ENCODE measurements at regions not wholly inside any gene's neighbourhood (a gene's known extent, or its start where the extent isn't known, plus 50 kb on each side); places are given as distances from the start of the nearest gene placed in this dataset.

DNA sequence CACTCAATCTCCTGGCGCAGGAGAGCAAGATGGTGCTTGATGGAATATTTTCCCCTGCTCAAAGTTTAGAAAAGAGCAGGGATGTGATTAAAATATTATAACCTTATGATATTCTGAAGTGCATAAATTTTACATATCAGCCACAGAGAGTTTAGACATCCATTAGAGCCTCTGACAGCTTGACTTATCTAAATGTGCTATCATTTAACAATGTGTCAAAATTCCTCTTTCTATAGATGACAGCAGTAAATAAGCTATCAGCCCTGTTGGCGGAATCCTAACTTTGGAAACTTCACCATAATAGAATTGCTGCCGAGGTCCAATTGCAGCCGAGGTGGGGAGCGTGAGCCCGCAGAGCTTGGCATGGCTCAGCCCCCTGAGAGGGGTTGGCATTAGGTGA is 117.7 kb upstream of the MYL2 start:
- Histone ChIP-seq H3K9me3 (ENCODE audit: control insufficient read depth in 3 of 3, low read length in 3 of 3) (no peaks in the 10 kb centered on the region), H3K27me3 (ENCODE audit: control insufficient read depth in 3 of 3, insufficient read depth in 3 of 3, low read length in 3 of 3) (peaks cover 27 to 46% (median 38%) of the 10 kb centered on the region in 3 donors), H3K9ac (ENCODE audit: low read depth in 1 of 3, low read length in 3 of 3) (no peak overlapping the region), H3K4me1 (ENCODE audit: control insufficient read depth in 3 of 3, insufficient read depth in 3 of 3, low read length in 3 of 3) (peaks cover 0 to 9% (median 7%) of the 10 kb centered on the region in 3 donors), H3K27ac (ENCODE audit: low read depth, low read length) (no peak overlapping the region), H3K4me3 (ENCODE audit: low read length in 3 of 3) (no peak overlapping the region), H3K36me3 (ENCODE audit: control insufficient read depth in 3 of 3, insufficient read depth in 3 of 3, low read length in 3 of 3) (no peaks in the 10 kb centered on the region)

DNA sequence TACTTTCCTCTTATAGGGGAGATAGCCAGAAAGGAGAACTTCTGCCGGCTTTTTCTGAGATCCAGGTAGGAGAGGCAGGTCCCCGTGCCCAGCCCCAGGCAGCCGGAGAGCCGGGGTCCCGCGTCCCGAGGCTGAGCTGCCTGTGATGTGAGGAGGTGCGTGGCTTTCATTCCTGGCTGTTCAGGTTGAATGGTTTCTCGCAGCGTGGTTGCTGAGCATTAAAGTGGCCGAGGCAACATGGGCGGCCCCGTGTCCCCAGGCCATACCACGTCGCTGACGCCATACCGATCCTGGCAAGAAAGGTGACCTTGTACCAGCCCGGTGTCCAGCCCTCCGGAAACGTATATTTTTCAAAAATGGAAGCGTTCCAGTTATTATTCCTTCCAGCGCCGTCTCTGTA is 116.7 kb upstream of the MYL2 start:
- no peak overlapping the region for H3K4me3 ChIP-seq (ENCODE audit: low read length in 3 of 3)
- H3K36me3 ChIP-seq (ENCODE audit: control insufficient read depth in 3 of 3, insufficient read depth in 3 of 3, low read length in 3 of 3): no peaks in the 10 kb centered on the region
- H3K27ac ChIP-seq (ENCODE audit: low read depth, low read length): no peak overlapping the region
- H3K9ac ChIP-seq (ENCODE audit: low read depth in 1 of 3, low read length in 3 of 3): no peak overlapping the region
- H3K4me1 ChIP-seq (ENCODE audit: control insufficient read depth in 3 of 3, insufficient read depth in 3 of 3, low read length in 3 of 3): peaks cover 0 to 9% (median 7%) of the 10 kb centered on the region in 3 donors
- H3K27me3 ChIP-seq (ENCODE audit: control insufficient read depth in 3 of 3, insufficient read depth in 3 of 3, low read length in 3 of 3): peaks cover 37 to 57% (median 47%) of the 10 kb centered on the region in 3 donors
- H3K9me3 ChIP-seq (ENCODE audit: control insufficient read depth in 3 of 3, low read length in 3 of 3): no peaks in the 10 kb centered on the region

DNA sequence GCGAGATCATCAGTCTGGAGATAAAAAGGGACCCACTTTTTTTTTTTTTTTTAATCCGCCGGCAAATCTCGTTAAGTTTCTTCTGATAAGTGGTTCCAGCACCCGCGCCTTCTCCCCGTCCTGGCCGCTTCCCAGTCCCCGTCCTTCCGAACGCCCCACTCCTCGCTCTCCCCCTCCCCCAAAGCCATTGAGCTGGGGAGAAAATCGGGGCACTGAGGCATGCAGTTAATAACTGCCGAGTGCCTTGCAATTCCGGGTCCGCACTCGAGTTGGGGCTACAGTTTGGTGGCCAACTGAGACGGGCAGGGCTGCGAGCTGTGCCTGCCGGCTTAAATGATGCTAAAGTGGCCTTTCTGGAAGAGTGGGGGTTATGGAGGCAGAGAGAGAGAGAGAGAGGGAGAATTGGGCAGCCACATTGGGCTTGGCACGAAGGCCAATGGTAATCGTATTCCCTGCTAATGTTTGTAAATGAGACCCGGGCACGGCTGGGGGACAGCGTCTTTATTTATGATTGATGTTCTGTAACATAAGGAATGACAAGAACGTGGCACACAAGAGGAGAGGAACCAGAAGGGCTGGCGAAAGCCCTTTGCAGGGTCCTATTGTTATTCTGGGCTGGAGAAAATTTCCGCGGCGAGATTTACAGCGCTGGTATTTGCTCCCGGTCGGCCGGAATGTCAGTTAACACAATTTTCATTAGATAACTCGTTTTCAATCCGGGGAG is 115.4 kb upstream of the MYL2 start:
- H3K27me3 ChIP-seq (ENCODE audit: control insufficient read depth in 3 of 3, insufficient read depth in 3 of 3, low read length in 3 of 3): peaks cover 46 to 63% (median 57%) of the 10 kb centered on the region in 3 donors
- peaks cover 0 to 9% (median 7%) of the 10 kb centered on the region in 3 donors for H3K4me1 ChIP-seq (ENCODE audit: control insufficient read depth in 3 of 3, insufficient read depth in 3 of 3, low read length in 3 of 3)
- no peak overlapping the region for H3K9ac ChIP-seq (ENCODE audit: low read depth in 1 of 3, low read length in 3 of 3)
- peak overlapping the region in 1 of 3 donors; percentile 6 for H3K4me3 ChIP-seq (ENCODE audit: low read length in 3 of 3)
- no peak overlapping the region for H3K27ac ChIP-seq (ENCODE audit: low read depth, low read length)
- no peaks in the 10 kb centered on the region for H3K36me3 ChIP-seq (ENCODE audit: control insufficient read depth in 3 of 3, insufficient read depth in 3 of 3, low read length in 3 of 3)
- no peaks in the 10 kb centered on the region for H3K9me3 ChIP-seq (ENCODE audit: control insufficient read depth in 3 of 3, low read length in 3 of 3)

- H3K9ac ChIP-seq (ENCODE audit: low read depth in 1 of 3, low read length in 3 of 3): no peak overlapping the region
- H3K27me3 ChIP-seq (ENCODE audit: control insufficient read depth in 3 of 3, insufficient read depth in 3 of 3, low read length in 3 of 3): peaks cover 54 to 70% (median 62%) of the 10 kb centered on the region in 3 donors
- peaks cover 0 to 9% (median 7%) of the 10 kb centered on the region in 3 donors for H3K4me1 ChIP-seq (ENCODE audit: control insufficient read depth in 3 of 3, insufficient read depth in 3 of 3, low read length in 3 of 3)
- H3K4me3 ChIP-seq (ENCODE audit: low read length in 3 of 3): peak overlapping the region in 2 of 3 donors; percentile 14 to 22
- no peak overlapping the region for H3K27ac ChIP-seq (ENCODE audit: low read depth, low read length)
- H3K36me3 ChIP-seq (ENCODE audit: control insufficient read depth in 3 of 3, insufficient read depth in 3 of 3, low read length in 3 of 3): no peaks in the 10 kb centered on the region
- H3K9me3 ChIP-seq (ENCODE audit: control insufficient read depth in 3 of 3, low read length in 3 of 3): no peaks in the 10 kb centered on the region
Measured at GRCh38 chr12:111034886-111035577, 114.7 kb upstream of the MYL2 start.

- Histone ChIP-seq H3K4me1 (ENCODE audit: control insufficient read depth in 3 of 3, insufficient read depth in 3 of 3, low read length in 3 of 3) (peaks cover 0 to 9% (median 7%) of the 10 kb centered on the region in 3 donors), H3K27me3 (ENCODE audit: control insufficient read depth in 3 of 3, insufficient read depth in 3 of 3, low read length in 3 of 3) (peaks cover 60 to 74% (median 68%) of the 10 kb centered on the region in 3 donors), H3K9ac (ENCODE audit: low read depth in 1 of 3, low read length in 3 of 3) (peak within 1 kb of the TSS in 1 of 3 donors; percentile 33), H3K27ac (ENCODE audit: low read depth, low read length) (no peak within 1 kb of the TSS), H3K36me3 (ENCODE audit: control insufficient read depth in 3 of 3, insufficient read depth in 3 of 3, low read length in 3 of 3) (no peaks in the 10 kb centered on the region), H3K4me3 (ENCODE audit: low read length in 3 of 3) (peak within 1 kb of the TSS in 2 of 3 donors; percentile 14 to 29), H3K9me3 (ENCODE audit: control insufficient read depth in 3 of 3, low read length in 3 of 3) (no peaks in the 10 kb centered on the region)
Measured at GRCh38 chr12:111034083-111034885, 113.9 kb upstream of the MYL2 start, which contains the start of gene CUX2. Gene CUX2 (plus strand): TSS chr12:111034165.

- Histone ChIP-seq H3K36me3 (ENCODE audit: control insufficient read depth in 3 of 3, insufficient read depth in 3 of 3, low read length in 3 of 3) (no peaks in the 10 kb centered on the region), H3K4me3 (ENCODE audit: low read length in 3 of 3) (no peak overlapping the region), H3K27me3 (ENCODE audit: control insufficient read depth in 3 of 3, insufficient read depth in 3 of 3, low read length in 3 of 3) (peaks cover 68 to 81% (median 75%) of the 10 kb centered on the region in 3 donors), H3K9me3 (ENCODE audit: control insufficient read depth in 3 of 3, low read length in 3 of 3) (no peaks in the 10 kb centered on the region), H3K4me1 (ENCODE audit: control insufficient read depth in 3 of 3, insufficient read depth in 3 of 3, low read length in 3 of 3) (peaks cover 0 to 9% (median 7%) of the 10 kb centered on the region in 3 donors), H3K27ac (ENCODE audit: low read depth, low read length) (no peak overlapping the region), H3K9ac (ENCODE audit: low read depth in 1 of 3, low read length in 3 of 3) (no peak overlapping the region)
Measured at GRCh38 chr12:111033281-111034082, 113.1 kb upstream of the MYL2 start.

GRCh38 chr12:111032591-111032919 is 112.2 kb upstream of the MYL2 start:
- Histone ChIP-seq H3K27me3 (ENCODE audit: control insufficient read depth in 3 of 3, insufficient read depth in 3 of 3, low read length in 3 of 3) (peaks cover 65 to 74% (median 72%) of the 10 kb centered on the region in 3 donors), H3K9me3 (ENCODE audit: control insufficient read depth in 3 of 3, low read length in 3 of 3) (no peaks in the 10 kb centered on the region), H3K4me3 (ENCODE audit: low read length in 3 of 3) (no peak overlapping the region), H3K36me3 (ENCODE audit: control insufficient read depth in 3 of 3, insufficient read depth in 3 of 3, low read length in 3 of 3) (no peaks in the 10 kb centered on the region), H3K27ac (ENCODE audit: low read depth, low read length) (no peak overlapping the region), H3K9ac (ENCODE audit: low read depth in 1 of 3, low read length in 3 of 3) (no peak overlapping the region), H3K4me1 (ENCODE audit: control insufficient read depth in 3 of 3, insufficient read depth in 3 of 3, low read length in 3 of 3) (peaks cover 0 to 9% (median 7%) of the 10 kb centered on the region in 3 donors)

DNA sequence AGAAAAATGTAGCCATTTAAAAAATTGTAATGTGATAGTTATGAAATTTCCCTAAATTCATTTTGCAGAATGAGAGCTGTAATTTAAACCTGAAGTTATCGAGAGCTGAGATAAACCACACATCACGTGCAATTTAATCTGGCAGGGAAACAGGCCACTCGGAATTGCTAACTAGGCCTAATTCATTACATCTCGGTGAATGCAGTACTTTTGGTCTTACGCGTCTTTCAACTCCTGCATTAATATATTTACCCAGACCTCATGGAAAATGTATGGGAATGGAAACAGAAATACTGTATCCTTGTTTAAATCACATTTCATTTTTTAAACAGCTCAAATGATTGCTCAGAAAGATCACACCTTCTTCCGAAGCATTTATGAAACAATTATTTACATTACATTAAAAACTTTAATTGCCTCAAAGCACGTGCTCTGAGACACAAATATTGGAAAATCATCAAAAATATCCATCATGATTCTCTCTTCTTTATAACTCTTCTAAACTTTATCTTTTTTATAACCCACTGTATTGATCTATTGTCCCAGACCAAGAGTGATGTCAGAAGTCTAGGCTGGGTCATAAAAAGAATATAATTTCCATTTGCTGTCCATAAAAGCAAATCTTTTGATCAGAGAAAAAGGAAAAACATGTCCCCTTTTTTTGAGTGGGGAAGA is 111.7 kb upstream of the MYL2 start:
- H3K27ac ChIP-seq (ENCODE audit: low read depth, low read length): no peak overlapping the region
- H3K27me3 ChIP-seq (ENCODE audit: control insufficient read depth in 3 of 3, insufficient read depth in 3 of 3, low read length in 3 of 3): peaks cover 60 to 72% (median 67%) of the 10 kb centered on the region in 3 donors
- no peaks in the 10 kb centered on the region for H3K36me3 ChIP-seq (ENCODE audit: control insufficient read depth in 3 of 3, insufficient read depth in 3 of 3, low read length in 3 of 3)
- H3K4me3 ChIP-seq (ENCODE audit: low read length in 3 of 3): no peak overlapping the region
- no peak overlapping the region for H3K9ac ChIP-seq (ENCODE audit: low read depth in 1 of 3, low read length in 3 of 3)
- peaks cover 0 to 9% (median 7%) of the 10 kb centered on the region in 3 donors for H3K4me1 ChIP-seq (ENCODE audit: control insufficient read depth in 3 of 3, insufficient read depth in 3 of 3, low read length in 3 of 3)
- no peaks in the 10 kb centered on the region for H3K9me3 ChIP-seq (ENCODE audit: control insufficient read depth in 3 of 3, low read length in 3 of 3)

DNA sequence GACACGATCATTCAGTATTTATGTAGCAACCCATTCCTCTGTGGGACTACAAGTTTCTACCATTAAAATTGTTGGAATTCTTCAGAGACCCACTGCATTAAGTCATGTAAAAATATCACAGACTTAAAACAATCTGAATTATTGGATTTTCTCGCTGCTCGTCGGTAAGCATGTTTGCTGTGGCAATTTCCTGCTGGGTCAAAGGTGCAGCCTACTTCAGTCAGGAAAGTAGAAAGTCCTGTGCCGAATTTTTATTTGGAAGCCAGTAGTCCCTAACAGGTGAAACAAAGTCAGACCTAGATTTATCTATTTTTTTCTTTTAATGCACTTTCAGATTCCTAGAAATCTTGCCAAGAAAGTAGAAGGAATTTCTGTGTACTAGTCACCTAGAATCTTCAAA is 110.4 kb upstream of the MYL2 start:
- H3K4me3 ChIP-seq (ENCODE audit: low read length in 3 of 3): no peak overlapping the region
- no peaks in the 10 kb centered on the region for H3K36me3 ChIP-seq (ENCODE audit: control insufficient read depth in 3 of 3, insufficient read depth in 3 of 3, low read length in 3 of 3)
- peaks cover 0 to 7% (median 5%) of the 10 kb centered on the region in 3 donors for H3K4me1 ChIP-seq (ENCODE audit: control insufficient read depth in 3 of 3, insufficient read depth in 3 of 3, low read length in 3 of 3)
- peaks cover 57 to 68% (median 66%) of the 10 kb centered on the region in 3 donors for H3K27me3 ChIP-seq (ENCODE audit: control insufficient read depth in 3 of 3, insufficient read depth in 3 of 3, low read length in 3 of 3)
- H3K9ac ChIP-seq (ENCODE audit: low read depth in 1 of 3, low read length in 3 of 3): no peak overlapping the region
- H3K27ac ChIP-seq (ENCODE audit: low read depth, low read length): no peak overlapping the region
- H3K9me3 ChIP-seq (ENCODE audit: control insufficient read depth in 3 of 3, low read length in 3 of 3): no peaks in the 10 kb centered on the region

Data from skeletal muscle tissue (tissue), 3 donors.